IPS-18a (cell line): ENCODE measurements at regions not wholly inside any gene's neighbourhood (a gene's known extent, or its start where the extent isn't known, plus 50 kb on each side); places are given as distances from the start of the nearest gene placed in this dataset.
"Not testable (repeated sequence)": the region's sequence is repeated elsewhere in the genome, so short reads cannot be mapped to it uniquely, and the experiment has no call there.

ENCODE experiments used
- H3K27ac ChIP-seq: one replicate; pipeline ENCODE4 v1.5.1; 2013; ENCODE audit warnings: low read length
- H3K27me3 ChIP-seq: one replicate; pipeline ENCODE4 v1.6.1; 2013; ENCODE audit warnings: mild to moderate bottlenecking, low read length; ENCODE audit not compliant: control insufficient read depth, insufficient read depth
- H3K36me3 ChIP-seq: one replicate; pipeline ENCODE4 v1.6.1; 2013; ENCODE audit warnings: low read depth, low read length; ENCODE audit not compliant: control insufficient read depth
- H3K4me1 ChIP-seq: one replicate; pipeline ENCODE4 v1.6.1; 2013; ENCODE audit warnings: low read depth, low read length; ENCODE audit not compliant: control insufficient read depth
- H3K4me3 ChIP-seq: one replicate; pipeline ENCODE4 v1.5.1; 2013; ENCODE audit warnings: low read length
- H3K9ac ChIP-seq: one replicate; pipeline ENCODE4 v1.6.1; 2013; ENCODE audit warnings: mild to moderate bottlenecking, low read length, moderate library complexity
- H3K9me3 ChIP-seq: one replicate; pipeline ENCODE4 v1.6.1; 2013; ENCODE audit warnings: low read depth, low read length; ENCODE audit not compliant: control insufficient read depth

DNA sequence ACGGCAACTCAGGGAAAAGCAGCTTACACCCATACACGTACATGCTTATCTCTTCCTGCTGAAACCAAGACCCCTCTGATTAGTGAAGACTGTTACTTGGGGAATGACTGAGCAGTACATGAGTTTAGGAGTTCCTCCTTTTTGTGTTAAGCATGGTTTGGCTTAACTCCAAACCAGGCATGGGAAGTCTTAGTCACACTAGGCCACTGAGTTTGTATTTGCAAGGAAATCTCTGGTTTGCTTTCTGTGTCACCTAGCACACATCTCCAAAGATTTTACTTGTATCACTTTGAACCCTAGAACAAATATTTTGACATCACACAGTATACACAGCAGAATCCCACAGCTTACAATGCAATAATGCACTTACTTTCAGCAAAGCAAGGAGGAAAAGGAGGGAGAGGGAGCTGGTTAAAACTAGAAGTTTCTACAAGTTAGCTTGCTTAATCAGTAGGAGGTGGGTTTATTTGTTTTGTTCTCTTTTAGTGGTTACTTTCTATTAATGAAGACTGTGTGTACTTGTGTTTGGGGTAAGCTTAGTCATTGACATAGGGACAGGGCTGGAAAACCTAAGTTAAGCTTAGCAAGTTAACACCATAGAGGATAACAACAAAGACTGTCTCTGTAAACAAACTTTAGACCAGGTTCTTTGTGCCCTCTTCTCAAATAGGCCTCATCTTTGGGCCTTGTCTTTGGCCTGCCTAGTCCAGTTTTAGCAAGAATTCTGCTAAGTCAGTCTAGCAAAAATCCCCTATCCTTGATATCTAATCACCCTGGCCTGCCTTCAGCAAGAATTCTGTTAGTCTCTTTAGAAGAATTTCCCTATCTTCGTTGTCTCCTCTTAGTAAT, 219.4 kb downstream of the MREG start:
- H3K27ac ChIP-seq, result no peak overlapping the region
- H3K27me3 ChIP-seq, result no peaks in the 10 kb centered on the region

GRCh38 chr2:215791481-215791937, 221.8 kb downstream of the MREG start:
- H3K4me1 ChIP-seq, result no peaks in the 10 kb centered on the region
- H3K9me3 ChIP-seq, result no peaks in the 10 kb centered on the region
- H3K36me3 ChIP-seq, result no peaks in the 10 kb centered on the region
- no peaks in the 10 kb centered on the region for H3K27me3 ChIP-seq
- no peak overlapping the region for H3K27ac ChIP-seq
- no peak overlapping the region for H3K9ac ChIP-seq
- no peak overlapping the region for H3K4me3 ChIP-seq

More for the DNA sequence above, 219.4 kb downstream of the MREG start:
- Histone ChIP-seq H3K9me3 (no peaks in the 10 kb centered on the region), H3K4me3 (no peak overlapping the region), H3K36me3 (no peaks in the 10 kb centered on the region), H3K4me1 (no peaks in the 10 kb centered on the region), H3K9ac (no peak overlapping the region)

- H3K27ac ChIP-seq, result no peak overlapping the region
- H3K4me1 ChIP-seq, result no peaks in the 10 kb centered on the region
- no peaks in the 10 kb centered on the region for H3K9me3 ChIP-seq
- H3K9ac ChIP-seq, result no peak overlapping the region
- H3K27me3 ChIP-seq, result no peaks in the 10 kb centered on the region
- no peaks in the 10 kb centered on the region for H3K36me3 ChIP-seq
- no peak overlapping the region for H3K4me3 ChIP-seq
Observed at GRCh38 chr2:215790523-215791421, 222.6 kb downstream of the MREG start.

DNA sequence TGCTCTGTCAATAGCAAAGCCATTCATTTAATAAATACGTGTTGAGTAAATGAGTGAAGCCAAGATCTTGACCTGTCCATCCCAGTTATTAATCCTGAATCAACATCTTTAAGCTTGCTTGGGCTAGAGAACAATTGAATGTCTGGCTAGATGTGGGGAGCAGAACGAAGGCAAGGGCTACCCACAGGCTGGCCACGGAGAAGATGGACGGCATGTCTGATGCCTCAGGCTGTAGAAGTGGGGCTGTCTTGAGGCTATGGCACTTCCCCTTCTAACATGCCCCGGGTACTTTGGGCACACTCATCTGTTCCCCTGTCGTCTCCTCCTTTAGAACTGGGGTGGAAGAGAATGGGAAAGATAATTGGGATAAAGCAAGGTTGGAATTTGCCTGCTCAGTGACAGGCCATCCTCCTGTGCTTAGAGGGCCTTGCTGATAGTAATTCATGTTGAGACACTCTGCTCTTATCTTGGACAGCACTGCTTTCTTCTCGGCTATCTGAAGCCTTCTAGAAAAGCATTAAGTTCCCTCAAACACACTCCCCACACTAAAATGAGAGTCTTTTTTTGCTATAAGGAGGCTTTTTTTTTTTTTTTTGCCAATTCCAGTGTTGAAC, 225.7 kb downstream of the MREG start:
- H3K9ac ChIP-seq, result no peak overlapping the region
- no peaks in the 10 kb centered on the region for H3K36me3 ChIP-seq
- no peak overlapping the region for H3K4me3 ChIP-seq
- H3K27me3 ChIP-seq, result no peaks in the 10 kb centered on the region
- no peaks in the 10 kb centered on the region for H3K9me3 ChIP-seq
- H3K4me1 ChIP-seq, result no peaks in the 10 kb centered on the region
- no peak overlapping the region for H3K27ac ChIP-seq

DNA sequence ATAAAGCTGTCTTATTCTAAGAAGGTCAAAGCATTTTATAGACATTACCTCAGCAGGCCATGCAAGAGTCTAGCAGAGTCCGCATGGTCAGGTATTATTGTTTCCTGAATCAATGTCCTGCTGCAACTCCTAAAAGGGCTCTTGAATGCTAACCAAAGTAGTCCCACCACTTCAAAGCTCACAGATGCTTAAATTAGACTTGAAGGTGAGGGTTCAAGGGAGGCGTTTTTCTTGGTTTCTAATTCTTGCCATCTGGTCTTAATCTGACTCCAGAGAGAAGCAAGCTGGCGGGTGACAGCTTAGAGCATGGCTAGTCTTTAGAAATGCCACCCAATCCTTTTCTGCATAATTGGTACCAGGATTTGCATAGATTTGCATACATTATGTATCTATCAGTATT, 226.3 kb downstream of the MREG start:
- Histone ChIP-seq H3K27ac (no peak overlapping the region), H3K9ac (no peak overlapping the region), H3K36me3 (no peaks in the 10 kb centered on the region), H3K9me3 (no peaks in the 10 kb centered on the region), H3K4me3 (no peak overlapping the region), H3K27me3 (no peaks in the 10 kb centered on the region), H3K4me1 (no peaks in the 10 kb centered on the region)

- no peaks in the 10 kb centered on the region for H3K4me1 ChIP-seq
- no peaks in the 10 kb centered on the region for H3K9me3 ChIP-seq
- H3K27me3 ChIP-seq, result no peaks in the 10 kb centered on the region
Observed at GRCh38 chr2:215784371-215784783, 229.0 kb downstream of the MREG start.

DNA sequence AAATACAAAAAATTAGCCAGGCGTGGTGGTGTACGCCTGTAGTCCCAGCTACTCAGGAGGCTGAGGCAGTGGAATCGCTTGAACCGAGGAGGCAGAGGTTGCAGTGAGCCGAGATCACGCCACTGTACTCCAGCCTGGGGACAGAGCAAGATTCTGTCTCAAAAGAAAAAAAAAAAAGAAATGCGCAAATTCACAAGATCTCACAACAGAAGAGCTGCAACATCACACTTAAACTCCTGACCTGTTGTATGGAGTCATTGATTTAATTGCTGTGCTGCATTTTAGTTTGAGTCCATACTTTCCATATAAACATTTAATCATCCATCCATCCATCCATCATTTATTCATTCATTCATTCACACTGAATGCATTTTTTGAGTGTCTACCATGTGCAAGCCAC, 229.7 kb downstream of the MREG start:
- H3K9ac ChIP-seq, H3K4me3 ChIP-seq, H3K9me3 ChIP-seq, H3K4me1 ChIP-seq, H3K27me3 ChIP-seq, H3K27ac ChIP-seq, H3K36me3 ChIP-seq: not testable (repeated sequence)

More at GRCh38 chr2:215784371-215784783, 229.0 kb downstream of the MREG start:
- H3K9ac ChIP-seq, result no peak overlapping the region
- no peaks in the 10 kb centered on the region for H3K36me3 ChIP-seq
- H3K4me3 ChIP-seq, result no peak overlapping the region
- no peak overlapping the region for H3K27ac ChIP-seq

DNA sequence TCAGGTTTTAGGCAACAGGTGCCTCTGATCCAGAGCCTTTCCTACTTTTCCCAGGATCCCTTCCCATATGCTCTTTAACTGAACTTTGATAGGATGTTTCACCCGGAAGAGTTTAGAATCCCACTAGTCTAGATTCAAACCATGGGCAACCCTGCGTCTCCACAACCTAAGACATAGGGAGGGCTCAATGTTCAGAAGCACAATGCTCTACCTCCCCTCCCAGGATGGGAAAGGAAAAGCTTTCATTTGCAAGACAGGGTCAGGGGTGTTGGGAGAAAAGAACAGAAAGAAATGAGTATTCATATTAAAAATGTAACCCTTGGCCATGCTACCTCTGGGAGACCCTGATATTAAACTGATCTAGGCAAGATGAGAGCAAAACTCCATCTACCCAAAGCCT, 230.4 kb downstream of the MREG start:
- Histone ChIP-seq H3K36me3 (no peaks in the 10 kb centered on the region), H3K9me3 (no peaks in the 10 kb centered on the region), H3K4me1 (no peaks in the 10 kb centered on the region), H3K4me3 (no peak overlapping the region), H3K27ac (no peak overlapping the region), H3K27me3 (no peaks in the 10 kb centered on the region), H3K9ac (no peak overlapping the region)

DNA sequence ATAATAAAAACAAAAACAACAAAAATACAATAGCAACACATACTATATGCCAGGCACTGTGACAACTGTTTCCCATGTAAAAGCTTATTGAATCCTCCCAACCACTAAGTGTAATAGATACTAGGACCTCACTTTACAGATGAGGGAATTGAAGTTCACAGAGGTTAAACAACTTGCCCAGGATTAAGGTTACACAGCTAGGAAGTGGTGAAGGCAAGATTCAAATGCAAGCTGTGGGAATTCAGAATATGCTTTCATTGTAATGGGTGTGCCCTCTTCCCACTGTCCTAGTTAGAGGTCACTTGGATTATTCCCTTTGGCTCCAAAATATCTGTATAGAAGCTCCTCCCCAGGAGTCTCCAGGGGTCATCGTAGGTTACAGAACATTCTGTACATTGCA, 231.1 kb downstream of the MREG start:
- H3K27ac ChIP-seq, result no peak overlapping the region

DNA sequence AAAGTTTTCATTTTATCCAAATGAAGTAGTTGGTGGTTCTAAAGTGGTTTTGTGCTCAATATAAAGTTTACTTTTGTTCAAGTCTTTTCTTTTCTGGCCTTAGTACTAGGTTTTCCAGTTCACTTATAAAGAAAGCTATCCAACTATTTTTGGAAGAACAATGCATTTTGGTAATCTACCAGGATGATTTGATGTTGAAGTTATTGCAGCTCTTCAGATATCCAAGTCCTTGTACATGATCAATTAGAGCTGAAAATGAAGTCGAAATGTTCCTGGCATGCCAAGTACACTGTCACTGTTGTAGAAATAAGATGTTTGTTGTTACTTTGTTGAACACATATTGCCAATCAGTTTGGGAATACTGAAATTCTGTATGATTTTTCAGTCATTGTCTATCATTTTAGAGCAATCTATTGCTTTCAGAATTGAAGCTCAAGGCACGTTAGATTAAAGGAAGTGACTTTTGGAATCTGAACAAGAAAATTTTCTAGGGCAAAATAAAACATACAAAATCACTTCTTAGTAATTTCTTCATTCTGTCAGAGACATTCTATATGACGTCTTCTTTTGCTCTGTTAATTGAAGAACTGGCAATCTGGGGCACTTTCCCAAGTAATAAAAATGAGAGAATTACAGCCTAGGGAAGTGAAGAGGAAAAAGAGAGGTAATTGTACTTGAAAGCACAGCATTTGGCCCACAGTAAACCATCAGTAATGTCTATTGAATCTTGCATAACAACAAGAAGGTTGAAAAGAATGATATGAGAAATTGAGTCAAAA, 232.3 kb downstream of the MREG start:
- Histone ChIP-seq H3K9ac (no peak overlapping the region), H3K27ac (no peak overlapping the region), H3K9me3 (no peaks in the 10 kb centered on the region), H3K4me3 (no peak overlapping the region), H3K4me1 (no peaks in the 10 kb centered on the region), H3K36me3 (no peaks in the 10 kb centered on the region), H3K27me3 (no peaks in the 10 kb centered on the region)

More for the DNA sequence above, 231.1 kb downstream of the MREG start:
- no peaks in the 10 kb centered on the region for H3K27me3 ChIP-seq
- no peaks in the 10 kb centered on the region for H3K9me3 ChIP-seq
- no peak overlapping the region for H3K9ac ChIP-seq
- H3K4me1 ChIP-seq, result no peaks in the 10 kb centered on the region
- H3K36me3 ChIP-seq, result no peaks in the 10 kb centered on the region
- no peak overlapping the region for H3K4me3 ChIP-seq

GRCh38 chr2:215780313-215780712, 233.0 kb downstream of the MREG start:
- Histone ChIP-seq H3K36me3 (no peaks in the 10 kb centered on the region), H3K27ac (no peak overlapping the region), H3K4me1 (no peaks in the 10 kb centered on the region), H3K9ac (no peak overlapping the region), H3K27me3 (no peaks in the 10 kb centered on the region), H3K4me3 (no peak overlapping the region), H3K9me3 (no peaks in the 10 kb centered on the region)
